Type B pancreatic cell (in vitro differentiated cells): ENCODE measurements at regions not wholly inside any gene's neighbourhood (a gene's known extent, or its start where the extent isn't known, plus 50 kb on each side); places are given as distances from the start of the nearest gene placed in this dataset.

Source experiments
- DNase-seq: peaks from one replicate; pipeline ENCODE4 v3.0.0; 2021; ENCODE audit warnings: mixed read lengths; ENCODE audit not compliant: unreplicated experiment; ENCODE audit errors: extremely low spot score
- H3K27ac Mint-ChIP-seq: 2 replicates; pipeline ENCODE4 v1.8.0; 2021; ENCODE audit warnings: mild to moderate bottlenecking, mixed read lengths
- H3K27me3 Mint-ChIP-seq: 2 replicates; pipeline ENCODE4 v1.8.0; 2021; ENCODE audit warnings: mixed read lengths
- H3K36me3 Mint-ChIP-seq: 2 replicates; pipeline ENCODE4 v1.8.0; 2021; ENCODE audit warnings: mixed read lengths
- H3K4me1 Mint-ChIP-seq: one replicate; pipeline ENCODE4 v1.8.0; 2021; ENCODE audit warnings: mixed read lengths; ENCODE audit not compliant: unreplicated experiment
- H3K4me3 Mint-ChIP-seq: 2 replicates; pipeline ENCODE4 v1.8.0; 2021; ENCODE audit warnings: mild to moderate bottlenecking, mixed read lengths
- H3K9me3 Mint-ChIP-seq: 2 replicates; pipeline ENCODE4 v1.8.0; 2021; ENCODE audit warnings: mixed read lengths
- CTCF ChIP-seq: fragments of 200-600 bp; sonication (generic); conservative IDR thresholded peaks from 2 replicates; pipeline ENCODE4 v1.5.0; 2021; ENCODE audit warnings: antibody characterized with exemption, mild to moderate bottlenecking

GRCh38 chr2:31469648-31470047 is 55.1 kb upstream of the XDH start:
- H3K27me3 Mint-ChIP-seq: peaks cover 13% of the 10 kb centered on the region
- peaks cover 7% of the 10 kb centered on the region for H3K9me3 Mint-ChIP-seq
- H3K4me1 Mint-ChIP-seq: peaks cover 3% of the 10 kb centered on the region
- no peak for TF ChIP-seq CTCF
- H3K36me3 Mint-ChIP-seq: no peaks in the 10 kb centered on the region
- no peak overlapping the region for H3K4me3 Mint-ChIP-seq
- H3K27ac Mint-ChIP-seq: no peak overlapping the region
- DNase-seq: no peak

- Mint-ChIP-seq H3K27me3 (peaks cover 3% of the 10 kb centered on the region), H3K27ac (peak overlapping the region; percentile 89), H3K36me3 (no peaks in the 10 kb centered on the region), H3K4me3 (peak overlapping the region; percentile 64), H3K9me3 (peaks cover 7% of the 10 kb centered on the region), H3K4me1 (peaks cover 3% of the 10 kb centered on the region)
- DNase-seq: no peak
- TF ChIP-seq CTCF: no peak
Measured at GRCh38 chr2:31467426-31467825, 52.9 kb upstream of the XDH start.
